Liver (tissue), 8 donors: ENCODE measurements at regions not wholly inside any gene's neighbourhood (a gene's known extent, or its start where the extent isn't known, plus 50 kb on each side); places are given as distances from the start of the nearest gene placed in this dataset.

Experiments used
- DNase-seq: peaks from one replicate; pipeline ENCODE4 v3.0.0-alpha.2; 2017; ENCODE audit warnings: low spot score
- H3K27ac ChIP-seq, 2 donors: one replicate each; pipeline ENCODE4 v1.7.0; 2013; ENCODE audit warnings: inconsistent platforms in 2 of 2, low read length in 2 of 2, control low read depth in 1 of 2, low read depth in 1 of 2, mild to moderate bottlenecking in 1 of 2
- H3K27me3 ChIP-seq, 4 donors: one replicate each; pipeline versions ENCODE4 v1.6.1 to v1.7.0; 2013; ENCODE audit warnings: low read length in 3 of 4, inconsistent platforms in 1 of 4, mild to moderate bottlenecking in 1 of 4, moderate library complexity in 1 of 4; ENCODE audit not compliant: control insufficient read depth in 4 of 4, insufficient read depth in 4 of 4
- H3K36me3 ChIP-seq, 4 donors: one replicate each; pipeline versions ENCODE4 v1.6.1 to v1.7.0; 2013; ENCODE audit warnings: low read length in 3 of 4, mild to moderate bottlenecking in 3 of 4, low read depth in 1 of 4, moderate library complexity in 1 of 4; ENCODE audit not compliant: control insufficient read depth in 4 of 4, insufficient read depth in 3 of 4
- H3K4me1 ChIP-seq, 4 donors: one replicate each; pipeline versions ENCODE4 v1.6.1 to v1.7.0; 2013; ENCODE audit warnings: low read length in 3 of 4, mild to moderate bottlenecking in 3 of 4, moderate library complexity in 1 of 4; ENCODE audit not compliant: control insufficient read depth in 4 of 4, insufficient read depth in 4 of 4
- H3K4me3 ChIP-seq, 3 donors: one replicate each; pipeline versions ENCODE4 v1.6.1 to v1.7.0; 2013; ENCODE audit warnings: low read length in 3 of 3, control low read depth in 1 of 3, low read depth in 1 of 3, mild to moderate bottlenecking in 1 of 3
- H3K9ac ChIP-seq, 2 donors: one replicate each; pipeline ENCODE4 v1.7.0; 2013; ENCODE audit warnings: low read length in 2 of 2, mild to moderate bottlenecking in 2 of 2, moderate library complexity in 2 of 2, control low read depth in 1 of 2, low read depth in 1 of 2
- H3K9me3 ChIP-seq, 4 donors: one replicate each; pipeline versions ENCODE4 v1.6.1 to v1.7.0; 2013; ENCODE audit warnings: low read length in 3 of 4; ENCODE audit not compliant: control insufficient read depth in 4 of 4
- ATF3 ChIP-seq: IDR thresholded peaks from 2 replicates; pipeline ENCODE4 v1.6.1; 2016; ENCODE audit warnings: antibody characterized with exemption
- CTCF ChIP-seq: fragments of 150-350 bp; IDR thresholded peaks from 2 replicates; pipeline ENCODE4 v1.5.1; 2017; ENCODE audit warnings: improper control_type of control experiment, low read depth, low read length; ENCODE audit not compliant: missing input control
- EGR1 ChIP-seq, 2 donors: IDR thresholded peaks; 2 replicates each; pipeline ENCODE4 v1.6.1; 2016 to 2018; ENCODE audit warnings: antibody characterized with exemption in 2 of 2, low read depth in 2 of 2
- FOXA1 ChIP-seq: IDR thresholded peaks from 2 replicates; pipeline ENCODE4 v1.6.1; 2016; ENCODE audit warnings: antibody characterized with exemption
- FOXA2 ChIP-seq: IDR thresholded peaks from 2 replicates; pipeline ENCODE4 v1.6.1; 2016; ENCODE audit warnings: antibody characterized with exemption
- GABPA ChIP-seq, 2 donors: IDR thresholded peaks in 1 of 2; conservative IDR thresholded peaks in 1 of 2; 2 replicates each; pipeline ENCODE4 v1.6.1; 2016; ENCODE audit warnings: antibody characterized with exemption in 2 of 2, mild to moderate bottlenecking in 1 of 2, moderate library complexity in 1 of 2
- HNF4A ChIP-seq, 2 donors: conservative IDR thresholded peaks; 2 replicates each; pipeline ENCODE4 v1.6.1; 2016; ENCODE audit warnings: antibody characterized with exemption in 2 of 2, mild to moderate bottlenecking in 2 of 2
- HNF4G ChIP-seq: IDR thresholded peaks from 2 replicates; pipeline ENCODE4 v1.6.1; 2016; ENCODE audit warnings: antibody characterized with exemption
- JUND ChIP-seq, 2 donors: IDR thresholded peaks; 2 replicates each; pipeline ENCODE4 v1.6.1; 2016; ENCODE audit warnings: antibody characterized with exemption in 2 of 2
- MAX ChIP-seq: IDR thresholded peaks from 2 replicates; pipeline ENCODE4 v1.6.1; 2016; ENCODE audit warnings: antibody characterized with exemption
- NR2F2 ChIP-seq: IDR thresholded peaks from 2 replicates; pipeline ENCODE4 v1.6.1; 2016; ENCODE audit warnings: antibody characterized with exemption
- RAD21 ChIP-seq, 2 donors: IDR thresholded peaks; 2 replicates each; pipeline ENCODE4 v1.6.1; 2016; ENCODE audit warnings: antibody characterized with exemption in 2 of 2, mild to moderate bottlenecking in 2 of 2
- REST ChIP-seq: IDR thresholded peaks from 2 replicates; pipeline ENCODE4 v1.6.1; 2016; ENCODE audit warnings: antibody characterized with exemption, mild to moderate bottlenecking
- RXRA ChIP-seq, 2 donors: IDR thresholded peaks; 2 replicates each; pipeline ENCODE4 v1.6.1; 2017 to 2018; ENCODE audit warnings: antibody characterized with exemption in 2 of 2, mild to moderate bottlenecking in 1 of 2
- SP1 ChIP-seq: IDR thresholded peaks from 2 replicates; pipeline ENCODE4 v1.6.1; 2018; ENCODE audit warnings: antibody characterized with exemption, mild to moderate bottlenecking
- TAF1 ChIP-seq: conservative IDR thresholded peaks from 2 replicates; pipeline ENCODE4 v1.6.1; 2016; ENCODE audit warnings: antibody characterized with exemption, mild to moderate bottlenecking
- YY1 ChIP-seq: IDR thresholded peaks from 2 replicates; pipeline ENCODE4 v1.6.1; 2016; ENCODE audit warnings: antibody characterized with exemption, mild to moderate bottlenecking
- ZBTB33 ChIP-seq: IDR thresholded peaks from 2 replicates; pipeline ENCODE4 v1.6.1; 2016; ENCODE audit warnings: antibody characterized with exemption
- WGBS: extraction: QIAGEN DNeasy Blood & Tissue Kit; methylation state at CpG from one replicate; pipeline ENCODE4 v1.1.7; 2013; 5-methylcytosine and 5-hydroxymethylcytosine counted together
- donor health status: healthy.
- donor health status: healthy.
- donor health status: healthy.
- donor health status: healthy.
- donor health status: healthy.

- no peaks in the 10 kb centered on the region for H3K36me3 ChIP-seq
- no peak overlapping the region for H3K9ac ChIP-seq
- no peak for TF ChIP-seq ZBTB33
- no peak for TF ChIP-seq REST
- TF ChIP-seq TAF1, result no peak
- TF ChIP-seq CTCF, result no peak
- TF ChIP-seq NR2F2, result no peak
- TF ChIP-seq HNF4G, result no peak
- TF ChIP-seq ATF3, result no peak
- no peak for TF ChIP-seq JUND (IDR thresholded peaks at IDR 0.05)
- no peak for TF ChIP-seq SP1
- TF ChIP-seq GABPA (IDR thresholded peaks at IDR 0.05 in 1 of 2, conservative IDR thresholded peaks at IDR 0.05 in 1 of 2), result no peak
- TF ChIP-seq MAX, result no peak
- no peak for TF ChIP-seq EGR1 (IDR thresholded peaks at IDR 0.05; ENCODE audit: low read depth in 2 of 2)
- DNase-seq, result no peak
- no peaks in the 10 kb centered on the region for H3K4me1 ChIP-seq
- H3K27me3 ChIP-seq, result no peaks in the 10 kb centered on the region
- no peak overlapping the region for H3K4me3 ChIP-seq
- no peaks in the 10 kb centered on the region for H3K9me3 ChIP-seq
- no peak overlapping the region for H3K27ac ChIP-seq
These were observed 798.0 kb upstream of the MGAT4C start for GRCh38 chr12:87054226-87054625.

GRCh38 chr12:87051621-87052020, 795.4 kb upstream of the MGAT4C start:
- no peaks in the 10 kb centered on the region for H3K9me3 ChIP-seq
- 90% methylated on average over 1 of the region's 1 CpG for whole genome bisulfite sequencing
- no peak for TF ChIP-seq RAD21 (IDR thresholded peaks at IDR 0.05)
- TF ChIP-seq TAF1, result no peak
- no peak for TF ChIP-seq CTCF
- no peak for TF ChIP-seq ZBTB33
- TF ChIP-seq YY1, result no peak
- no peak for TF ChIP-seq MAX
- TF ChIP-seq FOXA1, result no peak
- TF ChIP-seq ATF3, result no peak
- TF ChIP-seq HNF4A (conservative IDR thresholded peaks at IDR 0.05), result no peak
- TF ChIP-seq JUND (IDR thresholded peaks at IDR 0.05), result no peak
- no peak for TF ChIP-seq FOXA2
- no peak for TF ChIP-seq SP1
- TF ChIP-seq NR2F2, result no peak
- TF ChIP-seq RXRA (IDR thresholded peaks at IDR 0.05), result no peak
- no peak for TF ChIP-seq EGR1 (IDR thresholded peaks at IDR 0.05; ENCODE audit: low read depth in 2 of 2)
- TF ChIP-seq GABPA (IDR thresholded peaks at IDR 0.05 in 1 of 2, conservative IDR thresholded peaks at IDR 0.05 in 1 of 2), result no peak

More at GRCh38 chr12:87051621-87052020, 795.4 kb upstream of the MGAT4C start:
- Histone ChIP-seq H3K9ac (no peak overlapping the region), H3K36me3 (no peaks in the 10 kb centered on the region), H3K4me3 (no peak overlapping the region), H3K4me1 (no peaks in the 10 kb centered on the region), H3K27ac (no peak overlapping the region), H3K27me3 (no peaks in the 10 kb centered on the region)
- no peak for DNase-seq
